ENCODE measurements at regions not wholly inside any gene's neighbourhood (a gene's known extent, or its start where the extent isn't known, plus 50 kb on each side); places are given as distances from the start of the nearest gene placed in this dataset.

GRCh38 chr9:120177121-120177520 lies 402.8 kb downstream of the CDK5RAP2 start:
- TF ChIP-seq GATA2 (IDR thresholded peaks at IDR 0.05; ENCODE audit: low read depth, low read length) (no peak), GATA3 (IDR thresholded peaks at IDR 0.05; ENCODE audit: low read depth, low read length) (no peak)

Measured in SH-SY5Y (cell line).